Thoracic aorta (tissue), 2 donors: ENCODE measurements at regions not wholly inside any gene's neighbourhood (a gene's known extent, or its start where the extent isn't known, plus 50 kb on each side); places are given as distances from the start of the nearest gene placed in this dataset.

Experiments
- ATAC-seq: fragments of 150-250 bp; one replicate; pipeline ENCODE4 v1.8.0; 2017; ENCODE audit warnings: low read depth; ENCODE audit not compliant: insufficient number of reproducible peaks, low FRiP score
- DNase-seq: peaks from one replicate; pipeline ENCODE4 v3.0.0-alpha.2; 2020; ENCODE audit warnings: low spot score
- H3K27ac ChIP-seq, 2 donors: fragments of 200-600 bp; sonication (generic); 1 replicate in 1 of 2; 2 replicates in 1 of 2; pipeline ENCODE4 v1.5.1; 2016; ENCODE audit warnings: mild to moderate bottlenecking in 2 of 2, moderate library complexity in 2 of 2
- H3K27me3 ChIP-seq: fragments of 200-600 bp; sonication (generic); replicated peaks from 2 replicates; pipeline ENCODE4 v1.6.0; 2016; ENCODE audit warnings: mild to moderate bottlenecking; ENCODE audit not compliant: insufficient read depth
- H3K36me3 ChIP-seq: fragments of 200-600 bp; sonication (generic); one replicate; pipeline ENCODE4 v1.5.1; 2016
- H3K4me1 ChIP-seq, 2 donors: fragments of 200-600 bp; sonication (generic); 1 replicate in 1 of 2; 2 replicates in 1 of 2; pipeline versions ENCODE4 v1.5.1 to v1.6.0; 2016; ENCODE audit warnings: low read depth in 2 of 2, mild to moderate bottlenecking in 1 of 2; ENCODE audit not compliant: control insufficient read depth in 1 of 2
- H3K4me3 ChIP-seq: fragments of 200-600 bp; sonication (generic); 2 replicates; pipeline ENCODE4 v1.5.1; 2016; ENCODE audit warnings: mild to moderate bottlenecking
- H3K9me3 ChIP-seq: fragments of 200-600 bp; sonication (generic); 2 replicates; pipeline ENCODE4 v1.5.1; 2016
- TF ChIP-seq, protein P1 (sequence below): fragments of 200-600 bp; sonication (generic); IDR thresholded peaks from one replicate; pipeline ENCODE4 v1.5.1; 2019; ENCODE audit warnings: antibody characterized with exemption

DNA sequence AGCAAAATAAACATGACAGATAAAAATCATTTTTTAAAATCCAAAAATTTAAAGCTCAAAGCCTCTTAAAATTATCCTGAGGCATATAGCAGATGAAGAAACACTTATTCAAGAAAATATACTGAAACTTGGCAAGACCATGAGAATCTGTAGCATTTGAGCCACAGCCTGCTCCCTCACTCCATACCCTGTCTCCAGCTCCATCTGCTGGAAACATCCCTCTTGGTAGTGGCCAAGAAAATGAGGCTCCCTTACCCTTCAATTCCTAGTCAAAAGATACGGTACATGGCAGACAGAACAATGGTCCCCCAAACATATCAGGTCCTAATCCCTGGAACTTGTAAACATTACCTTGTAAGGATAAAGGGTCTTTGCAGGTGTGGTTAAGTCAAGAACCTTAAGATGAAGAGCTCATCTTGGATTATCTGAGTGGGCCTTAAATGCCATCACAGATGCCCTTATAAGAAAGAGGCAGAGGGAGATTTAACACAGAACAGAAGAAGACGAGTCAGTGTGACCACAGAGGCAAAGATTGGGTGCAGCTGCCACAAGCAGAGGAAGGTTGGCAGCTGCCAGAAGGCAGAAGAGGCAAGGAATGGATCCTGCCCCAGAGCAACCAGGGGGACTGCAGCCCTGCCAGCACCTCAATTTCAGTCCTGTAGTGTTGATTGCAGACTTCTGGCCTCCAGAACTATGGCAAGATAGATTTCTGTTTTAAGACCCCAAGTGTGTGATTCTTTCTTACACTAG, 149.4 kb downstream of the ZNF248 start:
- TF ChIP-seq, protein P1, sequence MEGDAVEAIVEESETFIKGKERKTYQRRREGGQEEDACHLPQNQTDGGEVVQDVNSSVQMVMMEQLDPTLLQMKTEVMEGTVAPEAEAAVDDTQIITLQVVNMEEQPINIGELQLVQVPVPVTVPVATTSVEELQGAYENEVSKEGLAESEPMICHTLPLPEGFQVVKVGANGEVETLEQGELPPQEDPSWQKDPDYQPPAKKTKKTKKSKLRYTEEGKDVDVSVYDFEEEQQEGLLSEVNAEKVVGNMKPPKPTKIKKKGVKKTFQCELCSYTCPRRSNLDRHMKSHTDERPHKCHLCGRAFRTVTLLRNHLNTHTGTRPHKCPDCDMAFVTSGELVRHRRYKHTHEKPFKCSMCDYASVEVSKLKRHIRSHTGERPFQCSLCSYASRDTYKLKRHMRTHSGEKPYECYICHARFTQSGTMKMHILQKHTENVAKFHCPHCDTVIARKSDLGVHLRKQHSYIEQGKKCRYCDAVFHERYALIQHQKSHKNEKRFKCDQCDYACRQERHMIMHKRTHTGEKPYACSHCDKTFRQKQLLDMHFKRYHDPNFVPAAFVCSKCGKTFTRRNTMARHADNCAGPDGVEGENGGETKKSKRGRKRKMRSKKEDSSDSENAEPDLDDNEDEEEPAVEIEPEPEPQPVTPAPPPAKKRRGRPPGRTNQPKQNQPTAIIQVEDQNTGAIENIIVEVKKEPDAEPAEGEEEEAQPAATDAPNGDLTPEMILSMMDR: no peak
- DNase-seq: no peak
- Histone ChIP-seq H3K4me1 (no peaks in the 10 kb centered on the region), H3K27me3 (no peaks in the 10 kb centered on the region), H3K27ac (no peak overlapping the region), H3K9me3 (no peaks in the 10 kb centered on the region), H3K4me3 (no peak overlapping the region), H3K36me3 (no peaks in the 10 kb centered on the region)
- no peak for ATAC-seq

DNA sequence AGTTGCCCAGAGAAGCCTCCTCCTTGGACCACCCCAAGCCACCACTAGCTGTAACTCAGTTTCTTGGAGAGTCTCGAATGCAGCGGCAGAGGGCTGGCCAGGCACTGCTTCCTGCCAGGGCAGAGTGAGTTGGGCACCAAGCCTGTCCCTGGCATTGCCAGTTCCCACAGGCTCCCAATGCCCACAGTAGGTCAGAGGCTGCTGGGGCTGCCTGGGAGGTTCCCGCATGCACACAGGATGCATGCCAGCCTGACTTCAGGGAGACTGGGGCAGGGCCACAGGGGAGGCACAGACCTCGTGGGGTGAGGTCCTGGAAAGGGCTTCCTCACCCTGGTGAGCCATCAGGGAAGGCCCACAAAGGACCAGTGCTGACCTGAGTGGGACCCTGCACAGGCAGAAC, 152.8 kb downstream of the ZNF248 start:
- H3K9me3 ChIP-seq: no peaks in the 10 kb centered on the region
- no peaks in the 10 kb centered on the region for H3K4me1 ChIP-seq
- no peaks in the 10 kb centered on the region for H3K27me3 ChIP-seq
- H3K27ac ChIP-seq: no peak overlapping the region
- no peaks in the 10 kb centered on the region for H3K36me3 ChIP-seq
- TF ChIP-seq, protein P1: no peak
- no peak overlapping the region for H3K4me3 ChIP-seq
- ATAC-seq: no peak
- no peak for DNase-seq

DNA sequence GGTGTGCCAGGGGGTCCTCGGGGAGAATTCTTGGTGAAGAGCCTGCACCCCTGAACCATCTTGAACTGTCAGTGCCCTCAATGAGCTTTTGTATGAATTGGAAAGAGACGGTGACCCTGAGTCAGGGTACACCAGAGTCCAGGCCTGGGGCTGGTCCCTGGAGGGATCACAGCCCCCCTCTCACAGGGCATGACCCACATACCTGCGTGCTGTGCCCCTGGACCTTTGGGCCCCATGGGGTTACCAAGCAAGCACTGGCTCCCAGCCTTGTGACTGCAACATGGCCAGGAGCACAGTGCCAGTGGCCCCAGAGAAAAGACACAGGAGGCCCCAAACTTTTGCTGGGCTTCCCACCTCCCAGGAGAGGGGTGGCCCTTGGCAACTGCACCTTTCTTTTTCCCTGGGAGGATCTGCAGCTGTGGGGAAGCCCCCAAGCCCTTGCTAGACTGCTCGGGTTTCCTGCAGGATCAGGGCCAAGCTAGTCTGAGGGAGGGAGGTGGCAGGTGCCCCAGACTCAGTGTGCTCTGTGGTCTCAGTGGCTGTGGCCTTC, 153.5 kb downstream of the ZNF248 start:
- DNase-seq (no peak), ATAC-seq (no peak)
- Histone ChIP-seq H3K27me3 (no peaks in the 10 kb centered on the region), H3K4me3 (no peak overlapping the region), H3K36me3 (no peaks in the 10 kb centered on the region), H3K9me3 (no peaks in the 10 kb centered on the region), H3K4me1 (no peaks in the 10 kb centered on the region), H3K27ac (no peak overlapping the region)
- TF ChIP-seq, protein P1: no peak

DNA sequence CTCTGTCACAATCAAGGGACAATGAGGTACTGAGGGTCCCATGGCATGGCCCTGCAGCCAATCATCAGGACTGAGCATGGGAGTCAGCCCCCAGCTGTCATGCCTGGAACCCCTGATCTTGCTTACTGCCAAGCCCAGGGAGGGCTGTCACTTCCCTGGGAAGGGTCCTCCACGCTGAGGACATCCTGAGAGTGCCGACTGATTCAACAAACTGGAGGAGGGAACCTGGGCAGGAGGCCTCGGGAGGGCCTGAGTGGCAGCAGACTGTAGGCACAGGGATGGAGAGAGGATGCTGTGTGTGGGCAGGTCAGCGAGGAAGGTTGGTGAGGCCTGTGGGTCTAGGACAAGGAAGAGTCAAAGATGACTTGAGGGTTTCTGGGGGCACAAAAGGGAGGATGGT, 154.3 kb downstream of the ZNF248 start:
- no peak overlapping the region for H3K27ac ChIP-seq
- ATAC-seq (no peak), DNase-seq (no peak)
- no peaks in the 10 kb centered on the region for H3K36me3 ChIP-seq
- TF ChIP-seq, protein P1: no peak
- no peak overlapping the region for H3K4me3 ChIP-seq
- no peaks in the 10 kb centered on the region for H3K9me3 ChIP-seq
- no peaks in the 10 kb centered on the region for H3K4me1 ChIP-seq
- H3K27me3 ChIP-seq: no peaks in the 10 kb centered on the region

DNA sequence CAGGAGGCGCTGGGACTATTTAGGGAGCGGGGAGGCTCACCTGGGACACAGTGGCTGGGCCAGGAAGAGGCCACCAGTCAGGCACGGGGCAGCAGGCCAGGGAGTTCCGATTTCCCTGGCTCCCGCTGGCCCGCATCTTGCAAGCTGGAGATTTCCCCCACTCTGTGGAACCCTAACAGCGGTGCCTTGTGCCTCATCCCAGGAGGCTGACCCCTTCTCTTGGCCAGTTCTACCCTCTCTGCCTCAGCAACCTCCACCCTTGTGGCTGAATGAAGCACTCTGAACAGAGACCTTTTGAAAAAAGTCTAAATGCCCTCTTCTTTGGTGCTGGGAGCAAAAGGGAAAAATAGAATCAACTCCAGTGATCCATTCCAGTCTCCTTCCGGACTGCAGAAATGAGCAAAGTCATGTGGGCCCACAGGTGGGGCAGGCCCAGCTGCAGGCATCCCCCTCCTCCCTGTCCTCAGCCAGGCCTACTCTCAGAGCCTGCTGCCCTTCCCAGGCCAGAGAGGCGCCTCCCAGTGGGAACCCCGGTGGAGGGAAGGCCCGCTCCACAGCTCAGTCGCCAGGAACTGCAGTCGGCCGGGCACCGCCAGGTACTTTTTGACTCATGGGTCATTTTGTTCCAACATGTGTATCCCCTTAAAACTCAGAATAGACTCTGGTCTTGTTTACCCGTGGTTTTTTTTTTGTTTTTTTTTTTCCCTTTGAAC, 155.5 kb downstream of the ZNF248 start:
- no peak for ATAC-seq
- no peaks in the 10 kb centered on the region for H3K36me3 ChIP-seq
- no peaks in the 10 kb centered on the region for H3K4me1 ChIP-seq
- H3K27ac ChIP-seq: no peak overlapping the region
- no peaks in the 10 kb centered on the region for H3K9me3 ChIP-seq
- no peak overlapping the region for H3K4me3 ChIP-seq
- no peak for DNase-seq
- H3K27me3 ChIP-seq: no peaks in the 10 kb centered on the region
- TF ChIP-seq, protein P1: no peak
